C4-2B (cell line): ENCODE measurements at regions not wholly inside any gene's neighbourhood (a gene's known extent, or its start where the extent isn't known, plus 50 kb on each side); places are given as distances from the start of the nearest gene placed in this dataset.

ENCODE experiments used
- CTCF ChIP-seq: fragments of 450-650 bp; conservative IDR thresholded peaks from 2 replicates; pipeline ENCODE4 v1.5.1; 2017; ENCODE audit warnings: mild to moderate bottlenecking
- ZFX ChIP-seq: fragments of 450-650 bp; IDR thresholded peaks from 2 replicates; pipeline ENCODE4 v1.6.1; 2017

GRCh38 chr17:14499976-14500375 lies 199.1 kb downstream of the HS3ST3B1 start:
- TF ChIP-seq CTCF (no peak), ZFX (no peak)
